CD4-positive, alpha-beta T cell treated with Interleukin-21 for 1 hour (primary cell): ENCODE measurements at regions not wholly inside any gene's neighbourhood (a gene's known extent, or its start where the extent isn't known, plus 50 kb on each side); places are given as distances from the start of the nearest gene placed in this dataset.

Experiments used
- DNase-seq: peaks from one replicate; pipeline ENCODE4 v3.0.0-alpha.2; 2020

DNA sequence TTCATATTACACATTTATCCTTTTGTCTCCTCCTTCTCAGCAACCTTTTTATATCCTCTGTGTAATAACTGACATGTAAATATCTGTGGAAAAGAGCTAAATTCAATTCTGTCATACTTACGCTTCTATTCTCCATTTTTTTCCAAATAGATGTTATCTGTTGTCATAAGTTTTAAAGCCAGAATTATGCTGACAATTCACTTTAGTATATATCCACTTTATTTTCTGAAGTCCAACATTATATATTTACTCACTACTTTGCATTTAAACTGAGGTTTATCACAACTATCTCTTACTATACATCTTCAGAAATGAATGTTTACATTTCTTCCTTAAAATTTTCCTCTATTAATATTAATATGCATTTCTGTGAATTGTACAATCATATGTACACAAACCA, 247.9 kb upstream of the PCDH10 start:
- DNase-seq = no peak

DNA sequence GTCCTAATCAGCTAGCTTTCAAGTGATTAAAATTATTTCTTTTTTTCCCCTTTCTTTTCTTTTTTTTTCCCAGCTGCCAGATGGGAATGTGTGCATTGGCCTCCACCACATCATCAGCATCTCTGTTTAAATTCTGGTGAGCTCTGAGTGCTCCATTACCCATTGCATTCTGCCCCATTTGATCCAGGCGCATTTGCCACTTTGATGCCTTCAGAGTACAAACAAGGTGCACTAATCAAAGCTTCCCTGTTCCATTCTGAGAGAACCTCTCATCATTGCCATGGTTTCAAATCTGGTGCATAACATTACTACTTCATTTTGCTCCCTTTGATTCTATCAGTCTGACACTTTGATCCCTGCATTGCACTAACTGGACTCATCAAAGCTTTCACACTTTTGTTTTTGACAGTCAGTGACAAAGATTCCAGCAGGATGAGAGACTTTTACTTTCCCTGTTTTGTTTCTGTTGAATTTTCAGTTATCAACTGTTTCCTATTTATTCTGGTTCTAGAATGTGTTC, 238.8 kb upstream of the PCDH10 start:
- no peak for DNase-seq

DNA sequence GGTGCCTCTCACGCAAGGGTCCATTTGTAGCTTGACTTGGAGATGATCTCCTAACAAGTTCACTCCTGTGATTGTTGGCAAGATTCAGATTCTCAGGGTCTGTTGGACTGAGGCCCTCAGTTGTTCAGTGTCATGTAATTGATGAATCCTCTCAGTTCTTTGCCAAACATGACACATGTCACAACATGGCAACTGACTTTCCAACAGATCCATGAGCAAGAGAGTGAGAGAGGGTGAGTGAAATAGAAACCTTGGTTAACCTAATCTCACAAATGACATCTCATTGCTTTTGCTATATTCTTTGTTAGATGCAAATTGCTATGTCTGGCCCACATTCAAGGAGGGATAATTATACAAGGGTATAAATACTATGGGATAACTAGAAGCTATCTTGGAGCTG, 231.0 kb upstream of the PCDH10 start:
- no peak for DNase-seq

DNA sequence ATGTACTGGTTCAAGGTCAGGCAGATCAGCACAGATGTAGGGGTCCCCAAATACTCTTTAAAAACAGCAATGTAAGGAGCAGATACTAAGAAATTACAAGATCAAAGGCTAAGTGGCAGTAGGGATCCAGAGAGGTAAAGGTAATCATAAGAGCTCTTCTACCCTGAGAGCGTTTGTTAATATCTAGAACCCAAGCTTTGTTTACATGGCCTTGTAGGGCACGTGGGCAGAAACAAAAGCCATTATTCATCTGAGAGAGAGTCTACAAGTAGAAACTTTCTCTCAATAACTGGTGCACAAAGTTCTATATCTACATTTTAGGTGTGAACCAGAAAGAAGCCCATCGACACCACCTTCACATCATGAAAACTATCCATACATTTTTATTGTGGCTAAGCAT, 225.6 kb upstream of the PCDH10 start:
- no peak for DNase-seq

DNA sequence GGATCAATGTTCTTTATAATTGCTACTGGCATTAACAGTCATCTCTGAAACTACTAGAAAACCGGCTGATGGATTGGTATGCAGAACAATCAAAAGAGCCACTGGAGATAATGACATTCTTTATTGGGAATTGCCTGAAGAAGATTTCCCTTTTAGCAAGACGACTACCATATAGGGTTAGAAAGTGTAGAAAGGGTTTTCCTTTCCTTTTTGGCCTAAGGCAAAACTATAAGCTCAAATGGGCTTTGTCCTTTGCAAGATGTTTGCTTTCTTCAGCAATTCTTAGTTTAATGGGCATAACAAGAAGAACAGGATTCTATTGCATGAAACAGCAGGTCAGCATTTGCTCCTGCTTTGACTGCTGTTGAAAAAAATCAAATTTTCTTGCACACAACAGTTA, 214.2 kb upstream of the PCDH10 start:
- no peak for DNase-seq

DNA sequence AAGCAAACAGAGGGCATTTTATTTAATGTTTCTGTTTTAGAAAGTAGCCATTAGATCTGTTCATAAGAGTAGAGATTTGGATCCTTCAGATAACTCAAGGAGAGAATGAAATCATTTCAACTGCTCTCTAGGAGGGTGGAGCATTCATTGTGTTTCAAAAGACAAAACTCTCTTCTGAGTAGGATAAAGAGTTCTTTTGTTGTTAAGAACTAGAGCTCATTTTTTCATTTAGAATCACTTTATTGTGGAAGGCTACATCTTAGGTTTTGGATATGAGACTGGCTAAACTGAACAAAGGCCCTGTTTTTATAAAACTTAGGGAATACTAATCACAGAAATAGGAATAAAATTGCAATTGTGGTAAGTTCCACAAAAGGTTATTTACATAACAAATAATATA, 193.9 kb upstream of the PCDH10 start:
- DNase-seq = no peak

DNA sequence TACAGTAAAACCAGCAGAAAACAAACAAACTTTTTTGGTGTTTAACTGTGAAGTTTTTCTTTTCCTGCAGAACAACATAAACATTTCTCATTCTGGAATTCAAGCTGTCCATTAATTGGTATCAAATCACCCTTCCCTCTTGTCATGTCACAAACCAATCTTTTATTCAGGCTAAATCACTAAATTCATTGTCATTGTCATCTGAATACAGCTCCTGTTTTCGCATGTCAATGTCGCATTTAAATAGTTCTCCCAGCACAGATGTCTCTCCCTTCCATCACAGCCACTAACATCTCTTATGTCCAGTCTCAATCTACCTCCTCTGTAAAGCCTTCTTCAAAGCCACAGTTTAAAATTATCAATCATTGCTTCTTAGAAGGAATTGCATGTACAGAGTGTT, 192.1 kb upstream of the PCDH10 start:
- DNase-seq = no peak

DNA sequence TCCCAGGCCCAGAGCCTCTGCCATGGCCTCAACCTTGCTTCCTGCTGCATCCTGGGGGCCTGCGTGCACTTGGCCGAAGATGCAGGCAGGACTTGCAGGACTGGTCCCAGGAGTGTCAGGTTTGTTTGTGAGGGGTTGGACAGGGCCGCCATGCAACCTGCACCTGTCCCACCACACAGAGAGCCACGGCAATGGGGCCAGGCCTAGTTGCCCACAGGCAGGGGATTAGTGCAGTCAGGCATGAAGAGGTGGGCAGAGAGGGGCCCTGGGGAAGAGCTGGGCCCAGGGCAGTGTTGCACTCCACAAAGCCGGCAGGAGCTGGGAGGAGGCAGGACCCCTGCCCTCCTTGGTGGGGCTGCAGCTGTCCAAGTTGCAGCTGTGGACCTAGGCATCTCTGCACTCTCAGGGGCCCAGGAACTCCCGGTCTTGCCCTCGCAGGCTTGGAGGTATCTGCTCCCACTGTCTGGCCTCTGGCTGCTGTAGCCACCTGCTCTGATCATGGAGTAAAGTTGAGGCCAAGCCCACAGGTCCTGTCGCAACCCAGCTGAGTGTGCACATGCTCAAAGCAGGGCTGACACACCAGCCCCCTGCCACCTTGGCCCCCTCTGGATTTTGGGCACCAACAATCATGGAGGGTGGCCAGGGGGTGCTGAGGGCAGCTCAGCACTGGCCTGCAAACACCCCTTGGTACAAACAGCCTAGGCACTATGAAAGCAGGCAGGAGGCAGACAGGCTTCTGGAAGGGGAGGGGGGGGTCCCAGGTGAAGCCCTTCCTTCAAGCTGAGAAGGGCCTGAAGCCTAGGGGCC, 190.4 kb upstream of the PCDH10 start:
- no peak for DNase-seq

DNA sequence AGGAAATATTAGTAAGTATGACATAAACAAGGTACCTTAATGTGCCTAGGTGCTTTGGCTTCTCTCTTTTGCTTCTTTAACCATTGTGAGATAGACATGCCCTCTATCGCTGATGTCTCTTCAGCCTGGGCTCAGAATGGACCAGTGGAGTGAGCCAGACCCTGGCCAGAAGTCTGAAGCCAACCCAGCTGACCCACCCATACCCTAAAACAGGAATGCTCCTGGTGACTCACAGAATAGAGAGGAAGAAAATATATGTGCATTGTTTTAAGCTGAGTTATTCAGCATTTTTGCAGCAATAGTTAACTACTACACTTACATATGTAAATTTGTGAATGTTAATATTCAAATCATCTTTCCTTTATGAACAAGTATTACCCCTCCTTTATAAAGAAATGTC, 167.5 kb upstream of the PCDH10 start:
- DNase-seq = no peak

DNA sequence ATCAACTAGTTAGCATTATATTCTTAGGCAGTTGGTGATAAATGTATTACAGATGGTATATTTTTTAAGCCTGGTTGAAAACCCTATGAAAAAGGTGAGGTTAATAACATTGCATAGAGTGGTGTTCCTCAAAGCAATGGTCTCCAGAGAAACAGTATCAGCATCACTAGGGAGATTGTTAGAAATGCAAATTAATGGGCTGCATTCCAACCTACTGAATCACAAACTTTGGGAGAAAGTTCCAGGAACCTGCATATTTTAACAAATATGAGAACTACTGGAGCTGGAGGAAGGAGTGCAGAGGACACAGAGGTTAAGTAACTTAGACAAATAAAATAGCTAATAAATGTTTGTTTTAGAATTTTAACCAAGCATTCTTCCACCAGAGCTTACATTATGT, 166.9 kb upstream of the PCDH10 start:
- no peak for DNase-seq

DNA sequence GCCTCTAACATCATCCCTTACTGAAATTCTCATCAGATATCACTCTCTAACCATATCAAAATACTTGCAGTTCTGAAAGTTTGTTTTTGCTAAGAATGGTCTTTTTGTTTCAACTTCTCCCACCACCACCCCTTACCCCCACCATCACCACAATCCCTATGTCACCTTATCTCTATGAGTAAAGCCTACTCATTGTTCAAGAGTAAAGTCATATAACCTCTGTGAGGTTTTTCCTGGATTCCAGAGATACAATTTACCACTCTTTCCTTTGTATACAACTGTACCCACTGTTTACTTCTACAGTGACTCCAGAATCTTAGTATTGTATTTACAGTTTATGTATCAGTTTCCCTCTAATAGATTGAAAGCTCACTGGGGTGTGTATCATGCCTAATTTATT, 158.0 kb upstream of the PCDH10 start:
- DNase-seq = no peak

DNA sequence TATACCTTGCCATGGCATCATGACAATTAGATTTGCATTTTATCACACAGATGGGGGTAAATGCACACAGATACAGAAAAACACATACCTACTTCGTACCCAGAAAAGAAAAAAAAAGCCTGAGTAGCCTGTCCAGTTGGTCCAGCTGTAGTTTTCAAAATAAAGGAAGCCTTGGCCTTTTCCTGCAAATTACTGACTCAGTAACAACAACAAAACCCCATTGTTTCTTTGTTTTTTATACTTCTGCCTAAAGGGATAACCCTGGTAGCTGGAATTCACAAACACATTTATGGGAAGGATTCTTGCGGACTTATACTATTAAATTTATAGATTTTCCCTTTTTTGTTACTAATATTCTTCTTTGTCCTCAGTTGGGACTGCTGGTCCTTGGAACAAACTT, 156.4 kb upstream of the PCDH10 start:
- DNase-seq = no peak

DNA sequence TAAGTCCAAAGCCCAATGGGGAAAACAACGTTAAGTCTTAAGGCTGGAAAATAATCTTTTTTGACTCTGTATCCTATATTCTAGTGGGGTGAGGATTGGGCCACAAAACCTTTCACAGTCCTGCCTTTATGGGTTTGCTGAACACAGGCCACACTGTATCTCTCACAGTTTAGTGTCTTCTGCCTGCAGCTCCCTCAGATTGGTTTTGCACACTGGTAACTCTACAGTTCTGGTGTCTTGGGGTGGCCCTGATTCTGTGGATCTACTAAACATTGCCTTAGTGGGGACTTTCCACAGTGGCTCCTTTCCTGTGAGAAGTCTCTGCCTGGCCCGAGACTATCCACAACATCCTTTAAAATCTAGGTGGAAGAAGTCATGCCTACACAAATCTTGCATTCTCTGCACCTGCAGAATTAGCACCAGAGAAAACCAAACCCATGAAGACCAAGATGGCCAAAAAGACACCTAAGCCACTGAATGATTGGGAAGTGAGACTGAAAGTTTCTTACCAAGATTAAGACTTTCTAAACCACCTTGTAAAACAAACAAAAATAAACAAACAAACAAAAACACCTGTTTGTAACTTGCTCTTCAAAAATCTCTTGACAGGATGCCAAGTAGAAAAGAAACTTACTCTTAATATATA, 150.4 kb upstream of the PCDH10 start:
- no peak for DNase-seq

DNA sequence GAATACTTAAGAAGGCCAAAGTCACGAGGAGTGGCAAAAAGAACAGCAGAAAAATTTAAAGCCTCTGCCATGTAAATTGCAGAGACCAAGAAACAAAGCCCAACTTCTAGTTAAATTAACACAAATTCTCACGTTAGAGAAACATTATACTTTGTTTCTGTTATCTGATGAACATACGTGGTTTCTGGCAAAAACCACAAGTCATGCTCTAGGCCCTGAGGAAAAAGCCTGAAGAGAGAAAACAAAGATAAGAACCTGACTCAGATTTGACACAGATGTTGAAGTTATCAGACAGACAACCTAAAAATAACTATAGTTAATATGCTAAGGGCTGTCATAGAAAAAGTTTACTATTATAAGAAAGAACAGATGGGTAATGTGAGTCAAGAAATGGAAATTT, 149.1 kb upstream of the PCDH10 start:
- DNase-seq = no peak

DNA sequence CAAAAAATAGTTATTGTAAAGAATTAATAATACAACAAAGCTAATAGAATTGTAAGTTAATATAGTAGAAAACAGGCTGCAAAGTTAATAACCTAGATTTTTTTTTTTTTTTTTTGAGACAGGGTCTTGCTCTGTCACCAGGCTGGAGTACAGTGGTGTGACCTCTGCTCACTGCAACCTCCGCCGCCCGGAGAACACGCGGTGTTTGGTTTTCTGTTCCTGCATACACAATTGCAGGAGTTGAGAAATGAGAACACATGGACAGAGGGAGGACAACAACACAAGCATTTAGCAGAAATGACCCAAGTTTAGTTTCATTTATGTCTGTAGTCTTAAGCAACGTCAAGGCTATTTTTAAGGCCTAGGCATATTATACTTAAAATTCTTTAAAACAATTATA, 145.9 kb upstream of the PCDH10 start:
- no peak for DNase-seq

DNA sequence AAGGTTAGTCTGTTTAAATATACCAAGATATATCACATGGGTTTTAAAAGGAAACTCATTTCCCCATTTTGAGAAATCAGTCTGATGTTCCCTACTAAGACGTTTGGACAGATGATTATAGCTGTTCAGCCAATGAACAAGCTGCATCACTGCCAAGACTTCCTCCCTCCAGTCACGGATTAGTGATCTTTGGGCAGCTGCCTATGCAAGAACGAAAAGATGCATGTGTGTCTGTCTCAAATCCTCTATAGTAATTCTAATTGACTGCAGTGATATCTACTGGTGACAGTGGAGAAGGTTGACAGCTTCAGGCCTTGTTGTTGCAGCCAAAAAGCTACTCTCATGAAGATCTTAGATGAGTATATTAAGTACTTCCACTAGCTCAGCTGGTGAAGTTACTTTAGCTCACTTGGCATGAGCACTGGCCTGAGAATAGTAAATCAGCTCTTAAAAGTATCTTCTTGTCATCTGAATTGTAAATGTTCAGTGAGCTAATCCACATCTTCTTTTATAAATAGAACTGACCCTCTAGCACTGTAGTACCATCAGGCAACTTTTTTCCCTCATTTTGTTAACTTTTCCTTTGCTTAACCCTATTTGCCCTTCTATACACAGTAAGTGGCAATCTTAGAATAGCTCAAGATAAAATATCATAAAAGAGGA, 134.5 kb upstream of the PCDH10 start:
- no peak for DNase-seq

DNA sequence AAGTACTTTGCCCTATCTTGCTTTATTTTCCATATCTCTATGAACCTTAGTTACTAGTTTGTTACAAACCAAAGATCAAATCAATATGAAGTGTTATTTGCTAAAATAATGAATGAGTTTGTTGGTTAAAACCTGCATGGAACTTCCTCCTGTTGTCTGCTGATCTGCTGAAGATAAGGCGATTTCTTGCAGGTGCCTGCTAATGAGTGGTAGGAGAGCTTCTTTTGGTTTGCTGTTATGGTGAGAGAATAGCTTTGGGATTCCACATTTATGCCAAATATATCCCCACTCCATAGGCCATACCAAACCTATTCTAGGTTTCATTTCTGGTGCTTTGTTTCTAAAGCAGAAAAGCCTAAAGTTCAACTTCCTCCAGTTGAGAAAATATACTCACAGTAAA, 103.8 kb upstream of the PCDH10 start:
- no peak for DNase-seq

DNA sequence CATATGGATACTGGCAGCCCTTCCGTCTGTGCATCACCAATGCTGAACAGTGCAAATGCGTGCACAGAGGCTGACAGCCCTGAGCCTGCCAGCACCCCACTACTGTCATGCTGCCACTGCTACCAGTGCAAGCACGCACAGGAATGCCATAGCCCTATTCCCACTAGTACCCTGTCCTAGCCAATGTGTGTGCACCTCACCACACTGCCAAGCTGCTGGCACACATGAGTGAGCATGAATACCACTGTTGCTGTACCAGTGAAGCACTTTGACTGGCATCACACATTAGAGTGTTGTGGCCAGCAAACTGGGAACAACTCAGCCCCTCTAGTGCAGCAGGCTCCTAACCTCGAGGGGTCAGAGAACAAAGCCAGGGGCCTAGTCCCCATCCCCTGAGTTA, 102.9 kb upstream of the PCDH10 start:
- no peak for DNase-seq

DNA sequence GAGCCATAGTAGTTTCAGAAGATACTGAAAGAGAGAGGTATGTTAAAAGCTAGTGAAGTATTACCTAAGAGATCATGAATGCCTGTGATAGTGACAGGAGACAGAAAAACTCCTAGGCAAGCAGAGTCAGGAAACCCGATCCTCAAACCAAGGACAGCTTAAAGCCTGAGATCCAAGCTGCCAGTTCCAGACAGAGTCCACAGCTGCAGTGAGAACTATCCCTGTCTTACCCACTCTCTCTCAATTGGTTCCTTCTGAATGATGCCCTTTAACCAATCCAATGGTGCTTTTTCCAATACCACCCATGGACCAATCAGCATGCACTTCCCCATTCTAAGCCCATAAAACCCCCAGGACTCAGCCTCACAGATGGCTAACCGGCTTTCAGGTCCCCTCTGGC, 90.4 kb upstream of the PCDH10 start:
- DNase-seq = no peak

DNA sequence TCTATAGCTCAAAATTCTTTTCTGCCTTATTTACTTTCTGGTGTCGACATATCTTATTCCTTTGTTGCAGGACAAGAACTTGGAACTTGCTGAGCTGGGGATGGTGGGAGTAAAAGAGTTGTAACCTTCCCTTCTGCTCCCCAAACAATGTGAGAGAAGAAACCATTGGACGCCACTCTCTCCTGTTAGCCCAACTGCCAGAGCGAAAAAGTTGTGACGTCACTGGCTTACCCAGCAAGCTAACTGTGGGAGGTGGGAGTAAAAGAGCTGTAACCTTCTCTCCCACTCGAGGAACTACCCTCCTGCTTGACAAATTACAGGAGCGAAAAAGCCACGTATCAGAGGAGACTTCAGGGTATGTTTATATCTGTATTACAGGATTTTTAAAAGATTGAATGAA, 90.0 kb upstream of the PCDH10 start:
- DNase-seq = no peak

DNA sequence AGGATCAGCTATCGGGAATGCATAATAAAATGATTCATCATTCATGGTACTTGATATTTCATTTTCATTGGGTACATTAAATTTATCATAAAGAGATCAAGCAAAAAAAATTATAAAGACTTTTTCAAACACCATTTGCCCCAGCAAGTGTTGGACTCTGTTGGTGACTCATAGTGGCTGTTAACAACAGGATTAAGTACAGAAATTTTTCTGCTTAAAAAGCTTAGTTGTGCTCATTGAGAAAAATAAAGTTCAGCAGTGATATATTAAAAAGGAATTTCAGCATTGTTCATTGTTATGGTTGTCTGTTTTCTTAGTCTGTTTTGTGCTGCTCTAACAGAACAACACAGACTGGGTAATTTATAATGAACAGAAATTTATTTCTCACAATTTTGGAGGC, 86.2 kb upstream of the PCDH10 start:
- no peak for DNase-seq

DNA sequence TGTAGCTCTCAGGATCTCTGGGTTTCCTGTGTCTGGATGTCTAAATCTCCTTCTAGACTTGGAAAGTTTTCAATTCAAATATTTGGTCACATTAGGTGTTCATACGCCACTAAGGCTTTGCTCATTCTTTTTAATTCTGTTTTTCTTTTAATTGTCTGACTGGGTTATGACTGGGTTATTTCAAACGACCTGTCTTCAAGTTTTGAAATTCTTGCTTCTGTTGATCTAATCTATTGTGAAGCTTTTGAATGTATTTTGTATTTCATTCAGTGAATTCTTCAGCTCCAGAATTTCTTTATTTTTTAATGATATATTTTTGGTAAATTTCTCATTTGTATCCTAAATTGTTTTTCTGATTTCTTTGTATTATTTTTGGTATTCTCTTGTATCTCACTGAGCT, 81.0 kb upstream of the PCDH10 start:
- DNase-seq = no peak

DNA sequence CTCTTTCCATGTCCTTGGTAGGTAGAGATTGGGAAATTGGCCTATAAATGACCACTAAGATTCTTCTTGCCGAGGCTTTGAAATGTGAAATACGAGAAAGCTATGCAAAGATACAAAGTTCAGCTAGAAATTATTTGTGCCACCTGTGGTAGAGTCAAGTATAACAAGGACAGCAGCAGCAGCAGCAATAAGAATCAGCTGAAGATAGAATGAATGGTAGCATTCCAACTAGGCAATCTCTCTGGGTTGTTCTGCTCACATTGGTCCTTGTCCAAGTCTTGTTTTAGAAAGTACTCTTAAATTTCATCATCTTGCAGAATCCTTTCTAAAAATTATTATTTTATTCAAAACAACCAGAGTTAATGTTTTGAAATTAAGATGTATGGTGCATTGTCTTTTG, 67.8 kb upstream of the PCDH10 start:
- no peak for DNase-seq

DNA sequence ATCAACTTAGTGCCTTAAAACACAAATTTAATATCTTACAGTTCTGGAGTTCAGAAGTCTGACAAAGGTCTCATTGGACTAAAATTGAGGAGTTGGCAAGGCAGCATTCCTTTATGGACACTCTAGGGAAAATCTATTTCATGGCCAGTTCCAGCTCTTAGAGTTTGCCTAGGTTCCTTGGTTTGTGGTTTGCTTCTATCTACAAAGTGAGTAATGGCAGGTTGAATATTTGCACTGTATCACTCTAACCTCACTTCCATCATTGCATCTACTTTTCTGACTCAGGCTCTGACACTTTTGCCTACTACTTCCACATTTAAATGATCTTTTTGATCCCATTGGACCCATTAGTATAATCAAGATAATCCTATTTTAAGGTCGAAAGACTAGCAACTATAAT, 64.7 kb upstream of the PCDH10 start:
- no peak for DNase-seq
